GM12878 (cell line): ENCODE measurements at regions not wholly inside any gene's neighbourhood (a gene's known extent, or its start where the extent isn't known, plus 50 kb on each side); places are given as distances from the start of the nearest gene placed in this dataset.

ENCODE experiments used
- CTCF ChIP-seq, 3 experiments: IDR thresholded peaks in 2 of 3; conservative IDR thresholded peaks in 1 of 3; 2 replicates each; pipeline ENCODE4 v1.5.1; 2011; ENCODE audit warnings: low read depth in 3 of 3, low read length in 3 of 3, mild to moderate bottlenecking in 3 of 3, control low read depth in 2 of 3, moderate library complexity in 2 of 3, inconsistent platforms in 1 of 3, mixed read lengths in 1 of 3; ENCODE audit not compliant: control insufficient read depth in 2 of 3, insufficient read depth in 1 of 3; ENCODE audit errors: extremely low read depth in 1 of 3
- FOS ChIP-seq: IDR thresholded peaks from 3 replicates; pipeline ENCODE4 v1.6.1; 2011; ENCODE audit warnings: borderline replicate concordance; ENCODE audit not compliant: insufficient read length; ENCODE audit errors: extremely low read depth

GRCh38 chr4:52408471-52408870 lies 250.6 kb downstream of the USP46 start:
- TF ChIP-seq FOS (no peak), CTCF (IDR thresholded peaks at IDR 0.05 in 2 of 3, conservative IDR thresholded peaks at IDR 0.05 in 1 of 3; ENCODE audit: control insufficient read depth in 2 of 3, extremely low read depth in 1 of 3, insufficient read depth in 1 of 3, low read depth in 3 of 3, low read length in 3 of 3) (no peak)
